DND-41 (cell line): ENCODE measurements at regions not wholly inside any gene's neighbourhood (a gene's known extent, or its start where the extent isn't known, plus 50 kb on each side); places are given as distances from the start of the nearest gene placed in this dataset.

Experiments used
- CTCF ChIP-seq: IDR thresholded peaks from 2 replicates; pipeline ENCODE4 v1.5.1; 2012; ENCODE audit warnings: borderline replicate concordance, low read length, moderate library complexity, mild to moderate bottlenecking; ENCODE audit not compliant: poor library complexity, severe bottlenecking; ENCODE audit errors: extremely low read depth
- EZH2 ChIP-seq: IDR thresholded peaks from 3 replicates; pipeline ENCODE4 v1.6.1; 2012; ENCODE audit warnings: borderline replicate concordance, low read depth, mild to moderate bottlenecking, moderate library complexity, low read length, inconsistent platforms; ENCODE audit not compliant: severe bottlenecking

GRCh38 chr19:23525276-23525852, 130.1 kb upstream of the ZNF91 start:
- TF ChIP-seq CTCF: no peak
- no peak for TF ChIP-seq EZH2
